Kidney glomerular epithelial cell (primary cell): ENCODE measurements at regions not wholly inside any gene's neighbourhood (a gene's known extent, or its start where the extent isn't known, plus 50 kb on each side); places are given as distances from the start of the nearest gene placed in this dataset.

Experiments
- DNase-seq: peaks from one replicate; lab custom pipeline; 2025; lab: John Stamatoyannopoulos, UW

- DNase-seq: no peak
Measured at GRCh38 chr4:11597506-11597905, 168.8 kb upstream of the HS3ST1 start.

GRCh38 chr4:11596989-11597388, 168.3 kb upstream of the HS3ST1 start:
- DNase-seq: no peak

GRCh38 chr4:11593576-11594116, 165.0 kb upstream of the HS3ST1 start:
- DNase-seq: no peak

- no peak for DNase-seq
Measured at GRCh38 chr4:11592276-11592675, 163.6 kb upstream of the HS3ST1 start.

- no peak for DNase-seq
Measured at GRCh38 chr4:11590132-11590531, 161.4 kb upstream of the HS3ST1 start.

GRCh38 chr4:11589676-11590075, 161.0 kb upstream of the HS3ST1 start:
- DNase-seq: peak; percentile 72

GRCh38 chr4:11587797-11588196, 159.1 kb upstream of the HS3ST1 start:
- no peak for DNase-seq

- peak; percentile 67 for DNase-seq
Measured at GRCh38 chr4:11585506-11585905, 156.8 kb upstream of the HS3ST1 start.

- no peak for DNase-seq
Measured at GRCh38 chr4:11568511-11568910, 139.8 kb upstream of the HS3ST1 start.

GRCh38 chr4:11566444-11567022, 137.8 kb upstream of the HS3ST1 start:
- no peak for DNase-seq

GRCh38 chr4:11565899-11566298, 137.2 kb upstream of the HS3ST1 start:
- DNase-seq: no peak

- DNase-seq: no peak
Measured at GRCh38 chr4:11565213-11565612, 136.5 kb upstream of the HS3ST1 start.

GRCh38 chr4:11564021-11564420, 135.3 kb upstream of the HS3ST1 start:
- DNase-seq: no peak

GRCh38 chr4:11549525-11549924, 120.8 kb upstream of the HS3ST1 start:
- no peak for DNase-seq

GRCh38 chr4:11548597-11549082, 119.9 kb upstream of the HS3ST1 start:
- DNase-seq: peak; percentile 36

GRCh38 chr4:11546391-11547175, 117.9 kb upstream of the HS3ST1 start:
- DNase-seq: no peak

- DNase-seq: no peak
Measured at GRCh38 chr4:11545651-11546050, 117.0 kb upstream of the HS3ST1 start.

- DNase-seq: peak; percentile 42
Measured at GRCh38 chr4:11544211-11544610, 115.5 kb upstream of the HS3ST1 start.

- peak; percentile 69 for DNase-seq
Measured at GRCh38 chr4:11543706-11544105, 115.0 kb upstream of the HS3ST1 start.

- no peak for DNase-seq
Measured at GRCh38 chr4:11542952-11543351, 114.3 kb upstream of the HS3ST1 start.

GRCh38 chr4:11537846-11538245, 109.2 kb upstream of the HS3ST1 start:
- DNase-seq: no peak

GRCh38 chr4:11535333-11535732, 106.6 kb upstream of the HS3ST1 start:
- DNase-seq: no peak

GRCh38 chr4:11534623-11535302, 106.1 kb upstream of the HS3ST1 start:
- no peak for DNase-seq
